ENCODE measurements at regions not wholly inside any gene's neighbourhood (a gene's known extent, or its start where the extent isn't known, plus 50 kb on each side); places are given as distances from the start of the nearest gene placed in this dataset.

- H3K27me3 ChIP-seq: no peaks in the 10 kb centered on the region
- intact Hi-C loops (cut with DNase I): no loop called here
- H3K9me3 ChIP-seq: no peaks in the 10 kb centered on the region
- TF ChIP-seq, protein P1, sequence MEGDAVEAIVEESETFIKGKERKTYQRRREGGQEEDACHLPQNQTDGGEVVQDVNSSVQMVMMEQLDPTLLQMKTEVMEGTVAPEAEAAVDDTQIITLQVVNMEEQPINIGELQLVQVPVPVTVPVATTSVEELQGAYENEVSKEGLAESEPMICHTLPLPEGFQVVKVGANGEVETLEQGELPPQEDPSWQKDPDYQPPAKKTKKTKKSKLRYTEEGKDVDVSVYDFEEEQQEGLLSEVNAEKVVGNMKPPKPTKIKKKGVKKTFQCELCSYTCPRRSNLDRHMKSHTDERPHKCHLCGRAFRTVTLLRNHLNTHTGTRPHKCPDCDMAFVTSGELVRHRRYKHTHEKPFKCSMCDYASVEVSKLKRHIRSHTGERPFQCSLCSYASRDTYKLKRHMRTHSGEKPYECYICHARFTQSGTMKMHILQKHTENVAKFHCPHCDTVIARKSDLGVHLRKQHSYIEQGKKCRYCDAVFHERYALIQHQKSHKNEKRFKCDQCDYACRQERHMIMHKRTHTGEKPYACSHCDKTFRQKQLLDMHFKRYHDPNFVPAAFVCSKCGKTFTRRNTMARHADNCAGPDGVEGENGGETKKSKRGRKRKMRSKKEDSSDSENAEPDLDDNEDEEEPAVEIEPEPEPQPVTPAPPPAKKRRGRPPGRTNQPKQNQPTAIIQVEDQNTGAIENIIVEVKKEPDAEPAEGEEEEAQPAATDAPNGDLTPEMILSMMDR (IDR thresholded peaks at IDR 0.05): no peak
- no peak overlapping the region for H3K27ac ChIP-seq
- no peak overlapping the region for H3K4me3 ChIP-seq
- DNase-seq (ENCODE audit: low spot score in 2 of 2): no peak
- H3K4me1 ChIP-seq: no peaks in the 10 kb centered on the region
- no peaks in the 10 kb centered on the region for H3K36me3 ChIP-seq
These were observed 52.0 kb upstream of the OSBPL8 start for GRCh38 chr12:76611533-76611932.

GRCh38 chr12:76614364-76614763, 54.8 kb upstream of the OSBPL8 start:
- TF ChIP-seq, protein P1 (IDR thresholded peaks at IDR 0.05): no peak
- H3K9me3 ChIP-seq: no peaks in the 10 kb centered on the region
- no peak overlapping the region for H3K4me3 ChIP-seq
- no peaks in the 10 kb centered on the region for H3K4me1 ChIP-seq
- no peaks in the 10 kb centered on the region for H3K27me3 ChIP-seq
- H3K27ac ChIP-seq: no peak overlapping the region
- intact Hi-C loops (cut with DNase I): no loop called here
- DNase-seq (ENCODE audit: low spot score in 2 of 2): no peak
- H3K36me3 ChIP-seq: no peaks in the 10 kb centered on the region

DNA sequence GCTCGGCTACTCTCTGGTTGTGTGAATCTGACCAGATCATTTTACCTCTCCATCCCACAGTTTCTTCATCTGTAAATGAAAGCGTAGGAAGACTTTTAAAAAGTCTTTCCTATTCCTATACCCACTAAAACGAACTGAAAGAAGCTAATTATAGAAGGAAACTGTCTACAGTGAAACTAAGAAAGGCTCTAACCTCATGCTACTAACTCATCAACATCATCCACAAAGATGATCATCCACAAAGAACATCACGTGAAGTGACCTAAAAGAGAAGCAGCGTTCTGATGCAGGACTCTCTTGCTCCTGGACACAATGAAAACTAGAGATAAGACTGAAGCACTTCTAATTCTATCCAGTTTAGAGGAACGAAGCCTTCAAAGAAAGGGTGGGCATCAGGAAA, 58.5 kb upstream of the OSBPL8 start:
- Histone ChIP-seq H3K27ac (no peak overlapping the region), H3K4me3 (no peak overlapping the region), H3K36me3 (no peaks in the 10 kb centered on the region), H3K9me3 (no peaks in the 10 kb centered on the region), H3K4me1 (no peaks in the 10 kb centered on the region), H3K27me3 (no peaks in the 10 kb centered on the region)
- intact Hi-C loops (cut with DNase I): no loop called here
- TF ChIP-seq, protein P1 (IDR thresholded peaks at IDR 0.05): no peak
- no peak for DNase-seq (ENCODE audit: low spot score in 2 of 2)

GRCh38 chr12:76621582-76622024, 62.0 kb upstream of the OSBPL8 start:
- Histone ChIP-seq H3K27ac (no peak overlapping the region), H3K4me1 (no peaks in the 10 kb centered on the region), H3K36me3 (no peaks in the 10 kb centered on the region), H3K4me3 (no peak overlapping the region), H3K27me3 (no peaks in the 10 kb centered on the region), H3K9me3 (no peaks in the 10 kb centered on the region)
- peak in 1 of 2 donors; percentile 82 for DNase-seq (ENCODE audit: low spot score in 2 of 2)
- intact Hi-C loops (cut with DNase I): loop anchor here (1.0 to 5.0 kb wide), 3 partner anchors 170 to 389 kb away; no protein-coding TSS in a partner anchor
- TF ChIP-seq, protein P1 (IDR thresholded peaks at IDR 0.05): peak; percentile 88 to 94 (median 92)

GRCh38 chr12:76622351-76622750, 62.8 kb upstream of the OSBPL8 start:
- TF ChIP-seq, protein P1 (IDR thresholded peaks at IDR 0.05): no peak
- Histone ChIP-seq H3K9me3 (no peaks in the 10 kb centered on the region), H3K36me3 (no peaks in the 10 kb centered on the region), H3K27me3 (no peaks in the 10 kb centered on the region), H3K27ac (no peak overlapping the region), H3K4me3 (no peak overlapping the region), H3K4me1 (no peaks in the 10 kb centered on the region)
- intact Hi-C loops (cut with DNase I): loop anchor here (2.0 to 5.0 kb wide), 2 partner anchors 305 to 388 kb away; no protein-coding TSS in a partner anchor
- no peak for DNase-seq (ENCODE audit: low spot score in 2 of 2)

DNA sequence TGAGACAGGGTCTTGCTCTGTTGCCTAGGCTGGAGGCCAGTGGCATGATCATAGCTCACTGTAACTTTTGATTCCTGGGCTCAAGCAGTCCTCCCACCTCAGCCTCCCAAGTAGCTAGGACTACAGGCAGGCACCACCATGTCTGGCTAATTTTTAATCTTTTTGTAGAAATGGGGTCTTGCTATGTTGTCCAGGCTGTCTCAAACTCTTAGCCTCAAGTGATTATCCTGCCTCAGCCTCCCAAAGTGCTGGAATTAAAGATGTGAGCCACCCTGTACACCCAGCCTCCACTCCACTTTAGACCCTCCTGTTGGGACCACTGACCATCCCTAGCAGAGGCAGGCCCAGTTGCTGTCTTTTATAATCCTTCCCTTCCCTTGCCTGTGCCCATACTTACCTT, 63.3 kb upstream of the OSBPL8 start:
- intact Hi-C loops (cut with DNase I): loop anchor here (2.0 to 5.0 kb wide), 2 partner anchors 304 to 388 kb away; no protein-coding TSS in a partner anchor
- H3K27ac ChIP-seq: no peak overlapping the region
- H3K4me1 ChIP-seq: no peaks in the 10 kb centered on the region
- TF ChIP-seq, protein P1 (IDR thresholded peaks at IDR 0.05): no peak
- H3K4me3 ChIP-seq: no peak overlapping the region
- DNase-seq (ENCODE audit: low spot score in 2 of 2): no peak
- no peaks in the 10 kb centered on the region for H3K9me3 ChIP-seq
- H3K27me3 ChIP-seq: no peaks in the 10 kb centered on the region
- H3K36me3 ChIP-seq: no peaks in the 10 kb centered on the region

All from ascending aorta (tissue), 2 donors.